ENCODE measurements at regions not wholly inside any gene's neighbourhood (a gene's known extent, or its start where the extent isn't known, plus 50 kb on each side); places are given as distances from the start of the nearest gene placed in this dataset.

GRCh38 chr11:131074573-131074972 lies 158.3 kb upstream of the SNX19 start:
- Histone ChIP-seq H3K4me1 (no peaks in the 10 kb centered on the region), H3K27me3 (no peaks in the 10 kb centered on the region)

GRCh38 chr11:131077340-131077739 lies 161.1 kb upstream of the SNX19 start:
- TF ChIP-seq POLR2A (IDR thresholded peaks at IDR 0.05) (no peak), CTCF (IDR thresholded peaks at IDR 0.05) (no peak)
- DNase-seq, result no peak
- intact Hi-C loops (cut with DNase I; ENCODE audit: low total_unique reads), result no loop called here
- Histone ChIP-seq H3K4me1 (no peaks in the 10 kb centered on the region), H3K9me3 (no peaks in the 10 kb centered on the region), H3K27ac (no peak overlapping the region), H3K4me3 (no peak overlapping the region), H3K27me3 (no peaks in the 10 kb centered on the region), H3K36me3 (no peaks in the 10 kb centered on the region)

More at GRCh38 chr11:131074573-131074972, 158.3 kb upstream of the SNX19 start:
- no peak overlapping the region for H3K27ac ChIP-seq
- H3K36me3 ChIP-seq, result no peaks in the 10 kb centered on the region
- intact Hi-C loops (cut with DNase I; ENCODE audit: low total_unique reads), result no loop called here
- H3K9me3 ChIP-seq, result no peaks in the 10 kb centered on the region
- no peak for DNase-seq
- H3K4me3 ChIP-seq, result no peak overlapping the region
- no peak for TF ChIP-seq CTCF (IDR thresholded peaks at IDR 0.05)
- TF ChIP-seq POLR2A (IDR thresholded peaks at IDR 0.05), result no peak

GRCh38 chr11:131079036-131079435 lies 162.8 kb upstream of the SNX19 start:
- no peak for TF ChIP-seq POLR2A (IDR thresholded peaks at IDR 0.05)
- TF ChIP-seq CTCF (IDR thresholded peaks at IDR 0.05), result no peak
- H3K4me3 ChIP-seq, result no peak overlapping the region
- H3K9me3 ChIP-seq, result no peaks in the 10 kb centered on the region
- no peaks in the 10 kb centered on the region for H3K36me3 ChIP-seq
- DNase-seq, result no peak
- intact Hi-C loops (cut with DNase I; ENCODE audit: low total_unique reads), result no loop called here
- H3K27ac ChIP-seq, result no peak overlapping the region
- no peaks in the 10 kb centered on the region for H3K4me1 ChIP-seq
- no peaks in the 10 kb centered on the region for H3K27me3 ChIP-seq

GRCh38 chr11:131089727-131090245 lies 173.5 kb upstream of the SNX19 start:
- no peaks in the 10 kb centered on the region for H3K9me3 ChIP-seq
- DNase-seq, result no peak
- H3K27me3 ChIP-seq, result no peaks in the 10 kb centered on the region
- H3K36me3 ChIP-seq, result no peaks in the 10 kb centered on the region
- intact Hi-C loops (cut with DNase I; ENCODE audit: low total_unique reads), result no loop called here
- no peaks in the 10 kb centered on the region for H3K4me1 ChIP-seq
- no peak overlapping the region for H3K4me3 ChIP-seq
- TF ChIP-seq CTCF (IDR thresholded peaks at IDR 0.05), result no peak
- no peak for TF ChIP-seq POLR2A (IDR thresholded peaks at IDR 0.05)
- H3K27ac ChIP-seq, result no peak overlapping the region

- TF ChIP-seq POLR2A (IDR thresholded peaks at IDR 0.05) (no peak), CTCF (IDR thresholded peaks at IDR 0.05) (no peak)
- Histone ChIP-seq H3K4me3 (no peak overlapping the region), H3K36me3 (no peaks in the 10 kb centered on the region), H3K27ac (no peak overlapping the region), H3K4me1 (no peaks in the 10 kb centered on the region), H3K27me3 (no peaks in the 10 kb centered on the region), H3K9me3 (no peaks in the 10 kb centered on the region)
- DNase-seq, result no peak
- intact Hi-C loops (cut with DNase I; ENCODE audit: low total_unique reads), result no loop called here
Measured at GRCh38 chr11:131092469-131092868, 176.2 kb upstream of the SNX19 start.
